CD14-positive monocyte (primary cell): ENCODE measurements at regions not wholly inside any gene's neighbourhood (a gene's known extent, or its start where the extent isn't known, plus 50 kb on each side); places are given as distances from the start of the nearest gene placed in this dataset.

Experiments used
- DNase-seq, 3 donors: peaks; one replicate each; pipeline ENCODE4 v3.0.0-alpha.2; 2011 to 2022
- H2AFZ ChIP-seq: 2 replicates; pipeline ENCODE4 v1.6.0; 2012; ENCODE audit warnings: mild to moderate bottlenecking, low read depth, low read length, inconsistent platforms; ENCODE audit not compliant: insufficient read depth, poor library complexity, severe bottlenecking
- H3K27ac ChIP-seq, 2 donors: 1 replicate in 1 of 2; 2 replicates in 1 of 2; pipeline ENCODE4 v1.5.1; 2012 to 2013; ENCODE audit warnings: low read length in 2 of 2, control low read depth in 1 of 2, inconsistent platforms in 1 of 2, low read depth in 1 of 2, mild to moderate bottlenecking in 1 of 2
- H3K27me3 ChIP-seq, 2 donors: one replicate each; pipeline versions ENCODE4 v1.6.0 to v1.6.1; 2011 to 2013; ENCODE audit warnings: low read length in 2 of 2; ENCODE audit not compliant: control insufficient read depth in 2 of 2, insufficient read depth in 2 of 2
- H3K36me3 ChIP-seq, 2 donors: replicated peaks in 1 of 2; 1 replicate in 1 of 2; 2 replicates in 1 of 2; pipeline versions ENCODE4 v1.5.1 to v1.6.1; 2012 to 2013; ENCODE audit warnings: low read length in 2 of 2, control low read depth in 1 of 2, inconsistent platforms in 1 of 2, mild to moderate bottlenecking in 1 of 2; ENCODE audit not compliant: insufficient read depth in 2 of 2, control insufficient read depth in 1 of 2
- H3K4me1 ChIP-seq, 2 donors: 1 replicate in 1 of 2; 2 replicates in 1 of 2; pipeline versions ENCODE4 v1.5.1 to v1.6.1; 2012 to 2013; ENCODE audit warnings: low read length in 2 of 2, control low read depth in 1 of 2, inconsistent platforms in 1 of 2, mild to moderate bottlenecking in 1 of 2, moderate library complexity in 1 of 2; ENCODE audit not compliant: insufficient read depth in 2 of 2, control insufficient read depth in 1 of 2
- H3K4me2 ChIP-seq: replicated peaks from 2 replicates; pipeline ENCODE3; 2012; ENCODE audit warnings: low read length, moderate library complexity, mild to moderate bottlenecking; ENCODE audit not compliant: poor library complexity, severe bottlenecking; ENCODE audit errors: extremely low read depth
- H3K4me3 ChIP-seq, 3 experiments: fragments of 200-600 bp in 1 of 3; sonication (generic) in 1 of 3; replicated peaks in 1 of 3; 1 replicate in 2 of 3; 2 replicates in 1 of 3; pipeline ENCODE4 v1.5.1; 2011 to 2013; ENCODE audit warnings: low read length in 3 of 3, mild to moderate bottlenecking in 3 of 3, control low read depth in 2 of 3, low read depth in 2 of 3, inconsistent platforms in 1 of 3, moderate library complexity in 1 of 3
- H3K79me2 ChIP-seq: 2 replicates; pipeline ENCODE4 v1.6.0; 2012; ENCODE audit warnings: mild to moderate bottlenecking, control low read depth, inconsistent platforms, low read length, moderate library complexity; ENCODE audit not compliant: insufficient read depth
- H3K9ac ChIP-seq: 2 replicates; pipeline ENCODE4 v1.6.0; 2017; ENCODE audit warnings: low read length, mild to moderate bottlenecking; ENCODE audit not compliant: insufficient read depth, poor library complexity, severe bottlenecking
- H3K9me3 ChIP-seq, 2 donors: replicated peaks in 1 of 2; 1 replicate in 1 of 2; 2 replicates in 1 of 2; pipeline versions ENCODE4 v1.5.1 to v1.6.1; 2012 to 2013; ENCODE audit warnings: low read length in 2 of 2, control low read depth in 1 of 2; ENCODE audit not compliant: control insufficient read depth in 1 of 2, insufficient read depth in 1 of 2
- H4K20me1 ChIP-seq: 2 replicates; pipeline ENCODE4 v1.6.0; 2012; ENCODE audit warnings: mild to moderate bottlenecking, low read length, control low read depth, moderate library complexity; ENCODE audit not compliant: insufficient read depth
- H3K27ac Mint-ChIP-seq, 7 donors: one replicate each; pipeline ENCODE4 v1.8.0; 2020; ENCODE audit warnings: mild to moderate bottlenecking in 7 of 7, mixed read lengths in 7 of 7, moderate library complexity in 6 of 7, inconsistent platforms in 2 of 7
- H3K27me3 Mint-ChIP-seq, 3 donors: one replicate each; pipeline ENCODE4 v1.8.0; 2021 to 2022; ENCODE audit warnings: low read depth in 3 of 3, mild to moderate bottlenecking in 3 of 3, mixed read lengths in 3 of 3, moderate library complexity in 3 of 3, inconsistent platforms in 1 of 3
- H3K36me3 Mint-ChIP-seq, 2 donors: one replicate each; pipeline ENCODE4 v1.8.0; 2020; ENCODE audit warnings: mixed read lengths in 2 of 2, inconsistent platforms in 1 of 2, mild to moderate bottlenecking in 1 of 2
- H3K4me1 Mint-ChIP-seq: one replicate; pipeline ENCODE4 v1.8.0; 2020; ENCODE audit warnings: mild to moderate bottlenecking, mixed read lengths
- H3K4me3 Mint-ChIP-seq, 2 donors: one replicate each; pipeline ENCODE4 v1.8.0; 2020; ENCODE audit warnings: mild to moderate bottlenecking in 2 of 2, mixed read lengths in 2 of 2, moderate library complexity in 1 of 2
- H3K9me3 Mint-ChIP-seq, 7 donors: one replicate each; pipeline ENCODE4 v1.8.0; 2020 to 2022; ENCODE audit warnings: mixed read lengths in 7 of 7, mild to moderate bottlenecking in 6 of 7, moderate library complexity in 6 of 7, inconsistent platforms in 2 of 7
- CTCF ChIP-seq: fragments of 200-600 bp; IDR thresholded peaks from one replicate; pipeline ENCODE4 v1.8.0; 2022; ENCODE audit warnings: antibody characterized with exemption, mild to moderate bottlenecking
- WGBS: methylation state at CpG from one replicate; pipeline ENCODE4 v1.1.5; 2013; ENCODE audit warnings: missing lambda C conversion rate; ENCODE audit not compliant: insufficient coverage; 5-methylcytosine and 5-hydroxymethylcytosine counted together
- intact Hi-C, 2 donors: fragments of 100-400 bp; cut with micrococcal nuclease; formaldehyde crosslinking; loops; one replicate each; pipeline versions ENCODE4 v1.15.0 to v1.15.1; 2023

- no peaks in the 10 kb centered on the region for H3K36me3 ChIP-seq
- Mint-ChIP-seq H3K9me3 (peaks cover 0 to 7% (median 4%) of the 10 kb centered on the region in 7 donors), H3K4me1 (no peaks in the 10 kb centered on the region), H3K4me3 (no peak overlapping the region), H3K27me3 (no peaks in the 10 kb centered on the region), H3K36me3 (no peaks in the 10 kb centered on the region), H3K27ac (no peak overlapping the region)
- H3K4me2 ChIP-seq = no peak overlapping the region
- no peak overlapping the region for H3K27ac ChIP-seq
- H3K4me1 ChIP-seq = no peaks in the 10 kb centered on the region
- no peaks in the 10 kb centered on the region for H3K27me3 ChIP-seq
- H3K4me3 ChIP-seq = no peak overlapping the region
- no peaks in the 10 kb centered on the region for H3K9me3 ChIP-seq
- TF ChIP-seq CTCF = no peak
- intact Hi-C loops = no loop called here
- no peaks in the 10 kb centered on the region for H4K20me1 ChIP-seq
- H3K9ac ChIP-seq = no peak overlapping the region
- no peak for DNase-seq
- no peaks in the 10 kb centered on the region for H3K79me2 ChIP-seq
- no peak overlapping the region for H2AFZ ChIP-seq
- WGBS = no CpG with 5 or more reads among the region's 1 CpG
These were observed 273.9 kb upstream of the CDH10 start for GRCh38 chr5:24918676-24919075.

DNA sequence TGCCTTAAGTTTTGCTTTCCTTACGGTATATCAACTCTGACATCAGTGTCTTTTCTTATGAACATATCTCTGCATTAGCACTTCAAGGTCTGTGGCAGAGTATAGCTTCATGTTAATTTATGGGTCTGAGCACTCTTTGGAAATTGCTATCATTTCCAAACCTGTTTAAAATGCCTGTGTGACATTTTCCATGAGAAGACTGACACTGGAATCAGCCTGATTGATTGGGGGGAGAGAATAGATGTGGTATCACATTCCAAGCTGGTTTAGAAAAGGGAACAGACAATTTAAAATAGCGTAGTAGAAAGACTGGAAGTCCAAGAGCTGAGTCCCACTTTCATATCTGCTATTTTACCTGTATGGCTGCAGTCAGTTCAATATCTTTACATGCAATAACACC is 272.1 kb upstream of the CDH10 start:
- Mint-ChIP-seq H3K27me3 (no peaks in the 10 kb centered on the region), H3K4me3 (no peak overlapping the region), H3K4me1 (no peaks in the 10 kb centered on the region), H3K9me3 (peaks cover 0 to 7% (median 4%) of the 10 kb centered on the region in 7 donors), H3K27ac (no peak overlapping the region), H3K36me3 (no peaks in the 10 kb centered on the region)
- Histone ChIP-seq H2AFZ (no peak overlapping the region), H3K4me2 (no peak overlapping the region), H3K4me3 (no peak overlapping the region), H4K20me1 (no peaks in the 10 kb centered on the region), H3K9me3 (no peaks in the 10 kb centered on the region), H3K36me3 (no peaks in the 10 kb centered on the region), H3K9ac (no peak overlapping the region), H3K27ac (no peak overlapping the region), H3K27me3 (no peaks in the 10 kb centered on the region), H3K4me1 (no peaks in the 10 kb centered on the region), H3K79me2 (no peaks in the 10 kb centered on the region)
- intact Hi-C loops = no loop called here
- no CpG with 5 or more reads among the region's 2 CpGs for WGBS
- DNase-seq = no peak
- TF ChIP-seq CTCF = no peak
